IPS-18c (cell line): ENCODE measurements at regions not wholly inside any gene's neighbourhood (a gene's known extent, or its start where the extent isn't known, plus 50 kb on each side); places are given as distances from the start of the nearest gene placed in this dataset.

Experiments used
- H3K4me3 ChIP-seq: 2 replicates; pipeline ENCODE4 v1.7.0; 2013; ENCODE audit warnings: low read depth, mild to moderate bottlenecking, low read length, moderate library complexity; ENCODE audit not compliant: insufficient read depth
- H3K9me3 ChIP-seq: one replicate; pipeline ENCODE4 v1.6.1; 2013; ENCODE audit warnings: mild to moderate bottlenecking, low read length, moderate library complexity; ENCODE audit not compliant: control insufficient read depth, insufficient read depth

DNA sequence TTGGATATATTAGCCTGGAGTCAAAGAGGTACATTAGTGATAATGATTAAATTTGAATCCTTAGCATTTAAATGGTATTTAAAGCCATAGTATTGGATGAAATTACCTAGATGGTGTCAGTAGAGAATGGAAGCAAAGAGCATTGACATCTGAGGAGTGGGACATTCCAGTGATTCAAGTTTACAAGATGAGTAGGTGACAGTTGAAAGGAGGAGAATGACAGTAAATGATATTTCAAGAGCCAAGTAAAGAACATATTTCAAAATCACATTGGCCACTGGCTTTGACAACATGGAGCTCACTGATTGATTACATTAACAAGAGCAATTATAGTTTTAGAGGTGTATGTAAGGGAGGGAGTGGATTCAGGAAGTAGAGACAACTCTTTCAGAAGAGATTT is 93.9 kb upstream of the MEF2C start:
- H3K9me3 ChIP-seq, result no peaks in the 10 kb centered on the region
- H3K4me3 ChIP-seq, result no peak overlapping the region

DNA sequence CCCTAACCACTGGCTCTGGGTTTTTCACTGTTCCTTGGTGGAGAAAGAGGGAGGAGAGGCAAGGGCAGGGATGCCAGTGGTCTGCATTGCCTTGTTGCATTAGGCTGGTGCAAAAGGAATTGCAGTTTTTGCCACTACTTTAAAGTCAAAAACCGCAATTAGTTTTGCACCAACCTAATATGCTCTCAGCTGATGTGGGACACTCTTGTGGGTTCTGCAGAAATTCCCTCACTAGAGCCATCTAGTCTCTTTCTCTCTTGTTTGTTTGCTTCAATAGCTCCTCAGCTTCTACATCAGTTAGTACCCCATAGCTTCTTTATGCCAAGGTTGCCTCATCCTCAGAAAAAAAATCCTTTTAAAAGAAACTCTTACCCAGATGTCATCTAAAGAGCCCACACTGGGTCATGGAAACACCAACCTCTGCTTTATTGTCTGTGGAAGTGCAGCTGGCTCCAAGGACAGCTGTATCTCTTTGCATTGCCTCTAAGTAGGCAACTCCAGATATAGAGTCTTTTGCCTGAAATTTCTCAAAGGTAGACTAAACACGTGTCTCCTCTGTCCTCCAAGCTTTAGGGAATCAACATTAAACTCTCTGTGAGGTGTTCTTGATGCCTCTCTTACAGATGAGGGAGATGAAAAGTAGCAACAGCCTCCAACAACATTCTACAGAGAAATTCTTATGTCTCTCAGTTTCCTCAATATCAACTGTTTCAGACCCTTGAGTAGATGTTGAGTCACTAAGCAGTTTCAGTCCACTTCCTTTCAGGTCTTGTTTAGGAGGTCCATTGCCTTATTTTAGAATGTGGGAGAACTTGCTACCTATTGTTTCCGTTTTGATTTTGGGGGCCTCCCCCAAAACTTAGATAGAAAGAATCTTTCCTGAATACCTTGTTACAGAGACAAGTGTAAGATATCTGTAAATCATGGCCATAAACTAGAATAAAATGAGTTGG is 84.9 kb upstream of the MEF2C start:
- H3K9me3 ChIP-seq, result no peaks in the 10 kb centered on the region
- no peak overlapping the region for H3K4me3 ChIP-seq

DNA sequence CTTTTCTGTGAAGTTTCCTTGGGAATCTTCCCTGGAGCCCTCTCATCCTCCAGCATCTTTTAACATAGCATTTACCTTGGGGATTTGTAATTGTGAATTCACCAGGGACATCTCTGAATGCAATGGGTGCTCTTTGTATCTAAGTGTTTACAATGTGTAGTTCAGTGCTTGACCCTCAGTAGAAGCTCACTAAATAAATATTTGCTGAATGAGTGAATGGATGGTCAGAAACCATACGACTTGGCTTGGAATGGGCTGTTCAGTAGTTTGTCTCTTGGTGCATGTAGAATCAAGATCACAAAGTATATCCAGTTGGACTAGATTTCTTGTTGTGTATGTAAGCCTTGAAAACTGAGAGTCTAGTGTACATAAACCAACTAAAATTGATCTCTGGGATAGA is 81.8 kb upstream of the MEF2C start:
- H3K4me3 ChIP-seq, result no peak overlapping the region
- H3K9me3 ChIP-seq, result no peaks in the 10 kb centered on the region

DNA sequence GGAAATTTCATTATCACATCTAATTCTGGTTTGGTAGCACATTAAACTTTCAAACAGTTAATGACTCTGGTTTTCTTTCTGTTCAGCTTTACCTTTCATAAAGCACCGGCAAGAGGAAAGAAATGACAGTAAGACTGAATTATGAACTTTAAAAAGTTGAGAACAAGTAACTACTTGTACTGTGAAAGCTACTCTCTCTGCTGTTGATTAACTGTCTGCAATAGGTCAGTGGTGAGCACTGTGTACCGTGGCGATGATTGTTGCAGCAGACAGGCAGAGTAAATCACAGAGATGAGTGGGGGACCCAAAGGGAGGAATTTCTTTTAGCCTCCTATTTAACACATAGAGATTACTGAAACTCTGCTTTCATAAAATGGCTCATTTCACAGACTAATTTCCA is 74.0 kb upstream of the MEF2C start:
- H3K4me3 ChIP-seq, result no peak overlapping the region
- H3K9me3 ChIP-seq, result no peaks in the 10 kb centered on the region

DNA sequence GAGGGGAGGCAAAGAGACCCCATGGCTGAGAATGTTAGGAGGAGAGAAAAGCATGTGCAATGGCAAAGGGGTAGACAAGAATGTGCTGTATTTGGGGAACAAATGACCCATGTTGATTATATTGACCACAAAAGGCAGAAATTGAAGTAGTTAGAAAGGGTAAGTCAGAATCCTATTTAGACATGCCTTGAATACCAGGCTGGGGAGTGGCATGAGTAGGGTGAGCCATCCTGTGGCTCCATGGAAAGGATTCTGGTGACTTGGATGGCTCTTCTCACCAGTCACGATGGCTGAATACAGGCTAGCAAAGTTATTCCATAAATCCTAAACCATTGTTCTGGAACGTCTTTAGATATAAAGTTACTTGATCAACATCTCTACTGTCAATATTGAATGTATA is 73.4 kb upstream of the MEF2C start:
- H3K4me3 ChIP-seq, result no peak overlapping the region
- H3K9me3 ChIP-seq, result no peaks in the 10 kb centered on the region

DNA sequence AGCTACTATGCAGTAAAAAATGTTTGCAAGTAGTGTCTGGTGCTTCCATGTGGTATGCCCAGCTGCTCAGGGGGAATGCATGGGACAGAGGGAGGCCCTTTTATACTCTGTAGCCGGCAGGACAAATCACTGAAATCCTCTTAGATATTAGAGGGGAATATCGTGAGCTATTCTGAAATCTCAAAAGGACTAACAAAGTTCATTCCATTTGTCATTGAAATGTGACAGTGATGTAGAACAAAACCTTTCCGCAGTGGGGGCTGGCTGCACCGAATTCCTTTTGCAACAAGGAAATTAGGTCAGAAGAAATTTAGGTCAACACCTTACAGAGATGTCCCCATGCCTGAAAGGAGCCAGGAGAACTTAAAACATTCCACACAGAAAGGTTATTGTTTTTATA is 72.4 kb upstream of the MEF2C start:
- Histone ChIP-seq H3K9me3 (no peaks in the 10 kb centered on the region), H3K4me3 (no peak overlapping the region)

DNA sequence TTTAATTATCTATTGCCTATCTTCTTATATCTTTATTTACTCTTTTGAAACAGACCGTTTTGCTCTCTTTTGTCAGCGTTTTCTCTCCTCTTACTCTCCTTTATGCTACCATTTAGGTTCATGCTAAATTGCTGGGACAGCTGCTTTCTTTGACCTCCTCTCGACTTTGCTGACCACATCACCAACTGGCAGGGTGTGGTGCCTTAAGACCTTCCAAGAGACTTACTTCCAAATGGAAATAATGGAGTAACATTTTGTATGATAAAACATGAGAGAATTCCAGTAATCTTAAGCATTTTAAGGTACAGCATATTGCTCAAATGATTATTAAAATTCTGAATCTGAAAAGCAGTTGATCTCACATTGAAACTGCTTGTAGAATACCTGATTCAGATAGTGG is 71.5 kb upstream of the MEF2C start:
- Histone ChIP-seq H3K4me3 (no peak overlapping the region), H3K9me3 (no peaks in the 10 kb centered on the region)

DNA sequence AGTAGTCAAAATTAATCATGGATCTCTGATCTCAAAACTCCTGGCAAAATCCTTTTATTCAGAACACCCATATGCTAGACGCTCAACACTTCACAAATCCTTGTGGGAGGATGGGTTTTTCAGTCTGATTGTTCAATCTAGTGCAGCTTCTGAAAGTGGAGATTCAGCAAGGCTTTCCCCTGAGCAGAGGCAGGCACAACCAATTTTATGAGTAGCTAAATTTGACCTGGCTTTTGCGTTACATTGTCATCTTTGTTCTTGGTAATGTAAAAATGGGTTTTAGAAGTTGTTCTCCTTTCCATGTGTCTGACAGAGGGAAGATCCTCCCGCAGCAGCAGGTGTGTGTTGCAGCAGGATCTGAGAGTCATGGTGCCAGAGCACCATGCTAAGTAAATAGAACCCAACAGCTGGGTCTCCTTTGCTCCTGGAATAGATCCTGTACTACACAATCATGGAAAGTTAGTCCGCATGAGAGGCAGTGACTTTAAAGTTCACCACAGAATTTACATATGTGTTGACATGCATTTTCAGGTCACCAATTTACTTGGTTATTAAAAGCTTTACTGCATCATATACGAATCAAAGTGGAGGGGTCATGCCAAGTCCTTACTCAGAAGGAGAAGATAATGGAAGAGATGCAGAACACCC is 70.1 kb upstream of the MEF2C start:
- no peaks in the 10 kb centered on the region for H3K9me3 ChIP-seq
- no peak overlapping the region for H3K4me3 ChIP-seq

DNA sequence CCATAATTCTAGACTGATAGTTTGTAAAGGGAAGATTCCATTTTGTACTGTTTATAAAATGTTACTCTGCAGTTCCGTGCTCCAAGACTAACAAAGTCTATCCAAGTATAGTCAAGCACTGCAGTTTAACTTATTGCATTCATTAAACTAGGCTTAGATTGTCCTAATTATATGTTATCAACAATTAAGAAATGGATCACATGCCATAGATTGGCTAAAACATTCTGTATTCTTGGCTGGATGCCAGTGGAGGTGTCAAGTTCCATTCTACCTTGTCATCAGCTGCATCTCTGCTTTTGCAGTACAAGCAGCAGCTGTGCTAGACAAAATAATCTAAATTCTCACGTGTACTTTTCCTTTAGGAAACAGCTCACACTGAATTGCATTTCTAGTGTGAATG is 69.4 kb upstream of the MEF2C start:
- no peaks in the 10 kb centered on the region for H3K9me3 ChIP-seq
- H3K4me3 ChIP-seq, result no peak overlapping the region

DNA sequence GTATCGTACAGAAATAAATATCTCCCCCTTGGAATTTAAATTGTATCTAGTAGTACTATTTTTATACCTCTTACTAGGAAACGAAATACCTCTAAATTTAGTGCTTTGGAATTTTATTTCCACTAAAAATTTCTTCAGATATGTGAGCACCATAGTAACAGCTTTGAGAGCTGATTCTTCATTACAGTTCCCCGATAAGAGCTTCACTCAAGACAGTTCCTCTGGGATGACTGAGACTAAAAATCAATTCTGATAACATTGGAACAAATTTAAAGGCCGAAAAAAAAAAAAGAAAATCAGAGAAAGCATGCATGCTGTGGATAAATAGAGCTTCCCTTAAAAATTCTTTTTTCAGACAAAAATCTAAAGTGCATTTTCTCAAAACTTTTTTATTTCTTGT is 68.5 kb upstream of the MEF2C start:
- no peak overlapping the region for H3K4me3 ChIP-seq

DNA sequence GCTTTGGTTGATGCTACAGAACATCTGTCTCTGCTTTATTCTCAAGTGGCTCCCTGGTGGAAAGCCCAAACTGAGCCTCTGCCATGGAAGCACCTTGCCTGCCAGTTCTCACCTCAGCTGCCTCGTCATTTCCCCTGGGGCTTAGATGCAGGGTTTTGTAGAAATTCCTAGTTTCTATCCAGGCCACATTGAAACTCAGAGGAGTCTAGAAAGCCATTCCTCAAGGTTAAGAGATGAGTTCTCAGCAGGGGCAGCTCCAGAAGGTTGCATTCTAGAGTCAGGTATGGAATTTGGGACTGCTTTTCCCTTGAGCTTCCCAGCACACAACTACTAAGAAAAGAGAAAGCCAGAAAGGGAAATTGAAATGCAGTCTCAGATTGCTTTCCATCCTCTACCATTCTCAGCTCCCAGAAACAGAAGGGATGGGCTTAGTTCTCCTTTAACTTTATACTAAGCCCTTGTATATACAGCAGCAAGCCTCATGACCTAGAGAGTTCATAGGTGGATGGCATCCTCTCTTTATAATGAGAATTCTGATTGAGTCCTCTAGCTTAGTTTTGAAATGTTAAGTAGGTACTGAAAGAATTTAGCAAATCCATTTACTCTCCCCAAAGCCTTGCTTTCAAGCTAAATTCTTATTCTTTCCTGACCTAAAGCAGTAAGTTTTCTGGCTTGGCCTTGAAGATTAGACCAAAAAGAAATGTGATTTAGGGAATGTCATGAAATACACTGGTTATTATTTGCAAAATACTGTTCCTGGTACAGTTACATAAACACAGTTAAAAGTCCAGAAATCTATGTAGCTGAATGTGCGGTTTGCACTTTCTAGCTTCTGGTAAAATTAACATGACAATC is 66.0 kb upstream of the MEF2C start:
- no peak overlapping the region for H3K4me3 ChIP-seq
- H3K9me3 ChIP-seq, result no peaks in the 10 kb centered on the region

More for the DNA sequence above, 68.5 kb upstream of the MEF2C start:
- H3K9me3 ChIP-seq, result no peaks in the 10 kb centered on the region

DNA sequence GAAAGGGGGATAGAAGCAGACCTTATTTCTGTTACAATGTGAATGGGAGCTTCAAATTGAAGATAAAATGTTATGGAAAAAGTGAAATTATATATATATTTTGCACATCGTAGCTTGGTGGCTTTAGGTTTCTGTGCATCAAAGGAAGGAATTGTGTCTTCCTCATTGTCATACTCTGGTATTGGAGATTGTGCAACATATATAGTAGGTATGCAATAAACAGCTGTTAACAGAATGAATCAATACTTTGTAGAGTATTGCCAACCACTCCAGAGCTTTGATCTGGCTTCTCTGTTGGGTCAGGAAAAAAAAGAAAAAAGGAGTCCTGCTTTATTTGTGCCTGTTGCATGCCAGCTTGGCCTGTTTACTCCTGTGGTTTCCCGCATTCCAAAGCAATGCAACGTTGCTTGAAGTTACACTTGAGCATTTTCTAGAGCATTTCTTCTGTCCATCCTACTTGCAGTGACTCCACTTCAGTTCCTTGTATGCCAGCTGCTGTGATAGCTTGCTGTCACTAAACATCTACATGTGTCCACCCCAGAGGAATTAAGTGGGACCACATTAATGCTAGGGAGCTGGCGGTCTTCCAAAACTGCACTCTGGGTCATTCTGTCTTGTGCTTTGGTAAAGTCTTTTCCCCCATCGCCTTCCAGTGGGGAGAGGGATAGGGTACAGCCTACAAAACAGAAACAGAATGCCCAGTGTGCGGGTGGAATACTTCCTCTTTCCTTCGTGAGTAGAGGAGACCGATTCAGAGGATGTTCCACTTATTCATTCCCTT is 62.0 kb upstream of the MEF2C start:
- no peak overlapping the region for H3K4me3 ChIP-seq
- no peaks in the 10 kb centered on the region for H3K9me3 ChIP-seq

DNA sequence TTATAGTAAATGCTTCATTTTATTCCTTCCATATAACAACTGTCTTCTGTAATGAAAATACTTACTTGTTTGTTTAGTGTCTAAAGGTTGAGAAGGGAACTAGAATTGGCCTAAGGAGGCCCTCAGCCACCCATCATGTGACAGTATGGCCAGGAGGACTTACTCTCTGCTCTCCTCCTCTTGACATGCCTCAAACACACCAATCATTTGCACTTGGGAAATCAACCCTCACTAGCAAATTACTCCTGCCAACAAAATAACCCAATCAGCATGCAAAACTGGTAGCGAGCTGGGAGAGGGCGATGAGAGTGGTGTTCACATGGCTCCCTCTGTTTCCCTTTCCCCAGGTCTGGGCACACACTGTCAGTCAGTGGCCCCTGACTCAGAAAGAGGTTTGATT is 58.6 kb upstream of the MEF2C start:
- Histone ChIP-seq H3K9me3 (no peaks in the 10 kb centered on the region), H3K4me3 (no peak overlapping the region)

DNA sequence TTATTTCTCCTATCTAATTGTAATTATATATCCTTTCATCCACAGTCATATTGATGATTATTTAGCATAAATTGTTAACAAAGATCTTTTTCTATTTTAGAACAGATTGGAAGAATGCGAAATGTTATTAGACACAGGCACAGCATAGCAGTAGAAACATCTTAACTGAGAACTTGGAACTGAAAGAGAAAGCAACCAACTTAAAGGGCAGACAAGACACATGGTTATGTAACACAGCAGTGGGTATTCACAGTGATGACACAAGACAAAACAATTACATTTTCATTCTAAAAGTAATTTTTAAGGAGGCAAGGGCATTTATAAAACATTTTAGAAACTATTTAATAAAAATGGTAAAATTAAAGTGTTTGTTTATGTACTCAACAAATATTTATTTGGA is 57.7 kb upstream of the MEF2C start:
- Histone ChIP-seq H3K4me3 (no peak overlapping the region), H3K9me3 (no peaks in the 10 kb centered on the region)

DNA sequence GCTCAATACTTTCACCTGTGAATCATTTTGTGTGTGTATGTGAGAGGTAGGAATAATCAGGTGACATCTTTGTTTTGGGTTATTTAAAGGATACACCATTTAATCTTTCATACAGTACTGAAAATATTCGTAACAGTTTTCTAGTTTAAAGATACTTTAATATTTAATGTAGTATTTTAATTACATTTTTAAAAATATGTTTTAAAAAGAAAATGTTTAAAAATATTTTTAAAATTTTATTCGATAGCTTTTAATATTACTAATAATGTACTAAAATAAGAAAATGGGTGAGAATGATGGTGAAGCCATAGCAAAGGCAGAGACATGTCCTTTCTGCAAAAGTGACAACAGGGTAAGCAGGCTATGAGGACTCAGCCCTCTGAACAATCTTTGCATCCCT is 56.3 kb upstream of the MEF2C start:
- Histone ChIP-seq H3K9me3 (no peaks in the 10 kb centered on the region), H3K4me3 (no peak overlapping the region)

DNA sequence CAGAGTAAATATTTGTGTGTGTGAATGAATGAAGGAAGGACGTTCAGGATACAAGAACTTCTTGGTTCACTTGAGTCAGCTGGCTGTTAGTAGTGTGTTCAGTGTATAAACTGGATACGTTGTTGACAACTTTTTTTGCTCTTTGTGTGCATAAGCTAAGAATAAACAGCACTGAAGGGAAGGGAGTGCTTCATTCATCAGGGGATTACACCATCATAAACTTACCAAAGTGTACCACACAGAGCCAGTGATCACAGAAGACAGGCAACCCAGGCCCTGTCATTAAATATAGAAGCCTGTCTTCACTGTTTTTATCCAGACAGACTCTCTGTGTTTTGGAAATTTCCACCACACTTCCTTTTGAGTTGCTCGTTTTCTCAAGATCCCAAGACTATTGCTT is 55.5 kb upstream of the MEF2C start:
- Histone ChIP-seq H3K4me3 (no peak overlapping the region), H3K9me3 (no peaks in the 10 kb centered on the region)

DNA sequence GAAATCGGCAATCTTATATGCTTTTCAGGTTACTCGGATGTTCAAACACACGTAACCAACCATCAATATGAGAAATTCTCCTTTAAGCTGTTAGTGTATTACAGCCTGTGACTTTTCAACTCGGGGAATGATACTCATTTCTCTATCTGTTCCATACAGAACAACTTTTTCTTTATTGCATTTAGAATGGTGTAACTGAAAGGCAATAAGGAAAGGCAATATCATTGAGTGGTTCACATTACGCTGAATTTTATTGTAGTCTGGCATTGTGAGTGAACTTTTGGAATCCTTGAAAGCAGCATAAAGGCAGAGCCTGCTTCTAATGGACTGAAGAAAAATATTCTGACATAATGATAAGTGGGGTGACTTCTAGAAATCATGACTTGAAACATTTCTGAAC is 54.4 kb upstream of the MEF2C start:
- no peak overlapping the region for H3K4me3 ChIP-seq

More for the DNA sequence above, 54.4 kb upstream of the MEF2C start:
- no peaks in the 10 kb centered on the region for H3K9me3 ChIP-seq
